GM18868 (cell line): ENCODE measurements at regions not wholly inside any gene's neighbourhood (a gene's known extent, or its start where the extent isn't known, plus 50 kb on each side); places are given as distances from the start of the nearest gene placed in this dataset.

Source experiments
- ATAC-seq: cut with Tn5 transposase; IDR thresholded peaks from one replicate; pipeline ENCODE4 v1.9.1; 2021; ENCODE audit warnings: mild to moderate bottlenecking, moderate library complexity; ENCODE audit not compliant: unreplicated experiment

- ATAC-seq = no peak
Observed at GRCh38 chr3:88535563-88535962, 385.8 kb downstream of the C3orf38 start.

GRCh38 chr3:88542916-88543315, 393.2 kb downstream of the C3orf38 start:
- ATAC-seq = no peak

GRCh38 chr3:88572450-88572849, 422.7 kb downstream of the C3orf38 start:
- no peak for ATAC-seq

- ATAC-seq = no peak
Observed at GRCh38 chr3:88573472-88573871, 423.7 kb downstream of the C3orf38 start.

GRCh38 chr3:88574146-88574545, 424.4 kb downstream of the C3orf38 start:
- no peak for ATAC-seq

GRCh38 chr3:88584451-88584850, 434.7 kb downstream of the C3orf38 start:
- no peak for ATAC-seq

GRCh38 chr3:88586121-88586640, 436.4 kb downstream of the C3orf38 start:
- ATAC-seq = no peak

- ATAC-seq = no peak
Observed at GRCh38 chr3:88589138-88589537, 439.4 kb downstream of the C3orf38 start.

GRCh38 chr3:88595026-88595425, 445.3 kb downstream of the C3orf38 start:
- no peak for ATAC-seq

- ATAC-seq = no peak
Observed at GRCh38 chr3:88596451-88596850, 446.7 kb downstream of the C3orf38 start.

- no peak for ATAC-seq
Observed at GRCh38 chr3:88610820-88611219, 461.1 kb downstream of the C3orf38 start.

- no peak for ATAC-seq
Observed at GRCh38 chr3:88611826-88612326, 462.1 kb downstream of the C3orf38 start.

- no peak for ATAC-seq
Observed at GRCh38 chr3:88616413-88616812, 466.7 kb downstream of the C3orf38 start.

- no peak for ATAC-seq
Observed at GRCh38 chr3:88617283-88617682, 467.5 kb downstream of the C3orf38 start.

- no peak for ATAC-seq
Observed at GRCh38 chr3:88618021-88618645, 468.4 kb downstream of the C3orf38 start.

- ATAC-seq = no peak
Observed at GRCh38 chr3:88621586-88621985, 471.8 kb downstream of the C3orf38 start.

- ATAC-seq = no peak
Observed at GRCh38 chr3:88623709-88624108, 473.9 kb downstream of the C3orf38 start.

- ATAC-seq = no peak
Observed at GRCh38 chr3:88626456-88627120, 476.8 kb downstream of the C3orf38 start.

GRCh38 chr3:88628901-88629300, 478.5 kb upstream of the EPHA3 start:
- ATAC-seq = no peak

- no peak for ATAC-seq
Observed at GRCh38 chr3:88632226-88632625, 475.2 kb upstream of the EPHA3 start.

GRCh38 chr3:88640581-88640980, 466.8 kb upstream of the EPHA3 start:
- ATAC-seq = no peak

- ATAC-seq = no peak
Observed at GRCh38 chr3:88641033-88641604, 466.3 kb upstream of the EPHA3 start.
